ENCODE measurements at regions not wholly inside any gene's neighbourhood (a gene's known extent, or its start where the extent isn't known, plus 50 kb on each side); places are given as distances from the start of the nearest gene placed in this dataset.

- Histone ChIP-seq H3K79me2 (ENCODE audit: control insufficient read depth, insufficient read depth, low read length, unreplicated experiment) (no peaks in the 10 kb centered on the region), H3K4me3 (ENCODE audit: low read depth, low read length) (no peak overlapping the region), H3K27ac (ENCODE audit: low read depth, low read length) (no peak overlapping the region), H3K27me3 (ENCODE audit: insufficient read depth, low read length) (no peaks in the 10 kb centered on the region), H2AFZ (ENCODE audit: low read length, unreplicated experiment) (no peak overlapping the region), H3K4me1 (ENCODE audit: control insufficient read depth, insufficient read depth, low read length, unreplicated experiment) (peaks cover 3% of the 10 kb centered on the region), H3K36me3 (ENCODE audit: insufficient read depth, low read length) (no peaks in the 10 kb centered on the region)
Measured at GRCh38 chr12:92223481-92223880, 77.8 kb upstream of the BTG1 start.

GRCh38 chr12:92221656-92222315 lies 76.1 kb upstream of the BTG1 start:
- no peak overlapping the region for H3K27ac ChIP-seq (ENCODE audit: low read depth, low read length)
- H3K4me3 ChIP-seq (ENCODE audit: low read depth, low read length), result no peak overlapping the region
- H3K27me3 ChIP-seq (ENCODE audit: insufficient read depth, low read length), result no peaks in the 10 kb centered on the region
- no peaks in the 10 kb centered on the region for H3K36me3 ChIP-seq (ENCODE audit: insufficient read depth, low read length)
- H3K79me2 ChIP-seq (ENCODE audit: control insufficient read depth, insufficient read depth, low read length, unreplicated experiment), result no peaks in the 10 kb centered on the region
- no peak overlapping the region for H2AFZ ChIP-seq (ENCODE audit: low read length, unreplicated experiment)
- H3K4me1 ChIP-seq (ENCODE audit: control insufficient read depth, insufficient read depth, low read length, unreplicated experiment), result peaks cover 3% of the 10 kb centered on the region

GRCh38 chr12:92218394-92219077 lies 72.9 kb upstream of the BTG1 start:
- Histone ChIP-seq H3K79me2 (ENCODE audit: control insufficient read depth, insufficient read depth, low read length, unreplicated experiment) (no peaks in the 10 kb centered on the region), H3K4me3 (ENCODE audit: low read depth, low read length) (no peak overlapping the region), H3K4me1 (ENCODE audit: control insufficient read depth, insufficient read depth, low read length, unreplicated experiment) (no peaks in the 10 kb centered on the region), H3K27ac (ENCODE audit: low read depth, low read length) (no peak overlapping the region), H3K27me3 (ENCODE audit: insufficient read depth, low read length) (no peaks in the 10 kb centered on the region), H2AFZ (ENCODE audit: low read length, unreplicated experiment) (no peak overlapping the region), H3K36me3 (ENCODE audit: insufficient read depth, low read length) (no peaks in the 10 kb centered on the region)

- no peak overlapping the region for H3K4me3 ChIP-seq (ENCODE audit: low read depth, low read length)
- no peaks in the 10 kb centered on the region for H3K36me3 ChIP-seq (ENCODE audit: insufficient read depth, low read length)
Measured at GRCh38 chr12:92216092-92216491, 70.4 kb upstream of the BTG1 start.

GRCh38 chr12:92215358-92215757 lies 69.7 kb upstream of the BTG1 start:
- H3K4me3 ChIP-seq (ENCODE audit: low read depth, low read length), result no peak overlapping the region
- no peak overlapping the region for H2AFZ ChIP-seq (ENCODE audit: low read length, unreplicated experiment)
- H3K27ac ChIP-seq (ENCODE audit: low read depth, low read length), result no peak overlapping the region
- no peaks in the 10 kb centered on the region for H3K36me3 ChIP-seq (ENCODE audit: insufficient read depth, low read length)
- H3K79me2 ChIP-seq (ENCODE audit: control insufficient read depth, insufficient read depth, low read length, unreplicated experiment), result no peaks in the 10 kb centered on the region
- H3K4me1 ChIP-seq (ENCODE audit: control insufficient read depth, insufficient read depth, low read length, unreplicated experiment), result no peaks in the 10 kb centered on the region
- no peaks in the 10 kb centered on the region for H3K27me3 ChIP-seq (ENCODE audit: insufficient read depth, low read length)

More at GRCh38 chr12:92216092-92216491, 70.4 kb upstream of the BTG1 start:
- H2AFZ ChIP-seq (ENCODE audit: low read length, unreplicated experiment), result no peak overlapping the region
- H3K27ac ChIP-seq (ENCODE audit: low read depth, low read length), result no peak overlapping the region
- H3K4me1 ChIP-seq (ENCODE audit: control insufficient read depth, insufficient read depth, low read length, unreplicated experiment), result no peaks in the 10 kb centered on the region
- H3K27me3 ChIP-seq (ENCODE audit: insufficient read depth, low read length), result no peaks in the 10 kb centered on the region
- H3K79me2 ChIP-seq (ENCODE audit: control insufficient read depth, insufficient read depth, low read length, unreplicated experiment), result no peaks in the 10 kb centered on the region

- Histone ChIP-seq H3K79me2 (ENCODE audit: control insufficient read depth, insufficient read depth, low read length, unreplicated experiment) (no peaks in the 10 kb centered on the region), H2AFZ (ENCODE audit: low read length, unreplicated experiment) (no peak overlapping the region), H3K36me3 (ENCODE audit: insufficient read depth, low read length) (no peaks in the 10 kb centered on the region), H3K4me1 (ENCODE audit: control insufficient read depth, insufficient read depth, low read length, unreplicated experiment) (peaks cover 9% of the 10 kb centered on the region), H3K4me3 (ENCODE audit: low read depth, low read length) (no peak overlapping the region), H3K27ac (ENCODE audit: low read depth, low read length) (no peak overlapping the region), H3K27me3 (ENCODE audit: insufficient read depth, low read length) (no peaks in the 10 kb centered on the region)
Measured at GRCh38 chr12:92213166-92213565, 67.5 kb upstream of the BTG1 start.

- Histone ChIP-seq H2AFZ (ENCODE audit: low read length, unreplicated experiment) (no peak overlapping the region), H3K79me2 (ENCODE audit: control insufficient read depth, insufficient read depth, low read length, unreplicated experiment) (no peaks in the 10 kb centered on the region), H3K27me3 (ENCODE audit: insufficient read depth, low read length) (no peaks in the 10 kb centered on the region), H3K4me1 (ENCODE audit: control insufficient read depth, insufficient read depth, low read length, unreplicated experiment) (peaks cover 9% of the 10 kb centered on the region), H3K27ac (ENCODE audit: low read depth, low read length) (no peak overlapping the region), H3K36me3 (ENCODE audit: insufficient read depth, low read length) (no peaks in the 10 kb centered on the region), H3K4me3 (ENCODE audit: low read depth, low read length) (no peak overlapping the region)
Measured at GRCh38 chr12:92210071-92210470, 64.4 kb upstream of the BTG1 start.

GRCh38 chr12:92208613-92209121 lies 63.0 kb upstream of the BTG1 start:
- Histone ChIP-seq H3K27me3 (ENCODE audit: insufficient read depth, low read length) (no peaks in the 10 kb centered on the region), H3K79me2 (ENCODE audit: control insufficient read depth, insufficient read depth, low read length, unreplicated experiment) (no peaks in the 10 kb centered on the region), H3K36me3 (ENCODE audit: insufficient read depth, low read length) (no peaks in the 10 kb centered on the region), H2AFZ (ENCODE audit: low read length, unreplicated experiment) (no peak overlapping the region), H3K4me3 (ENCODE audit: low read depth, low read length) (no peak overlapping the region), H3K4me1 (ENCODE audit: control insufficient read depth, insufficient read depth, low read length, unreplicated experiment) (peaks cover 9% of the 10 kb centered on the region), H3K27ac (ENCODE audit: low read depth, low read length) (no peak overlapping the region)

GRCh38 chr12:92206596-92206995 lies 61.0 kb upstream of the BTG1 start:
- no peak overlapping the region for H3K4me3 ChIP-seq (ENCODE audit: low read depth, low read length)
- H3K36me3 ChIP-seq (ENCODE audit: insufficient read depth, low read length), result no peaks in the 10 kb centered on the region
- peaks cover 9% of the 10 kb centered on the region for H3K4me1 ChIP-seq (ENCODE audit: control insufficient read depth, insufficient read depth, low read length, unreplicated experiment)
- H3K27me3 ChIP-seq (ENCODE audit: insufficient read depth, low read length), result no peaks in the 10 kb centered on the region
- no peak overlapping the region for H3K27ac ChIP-seq (ENCODE audit: low read depth, low read length)
- H3K79me2 ChIP-seq (ENCODE audit: control insufficient read depth, insufficient read depth, low read length, unreplicated experiment), result no peaks in the 10 kb centered on the region
- no peak overlapping the region for H2AFZ ChIP-seq (ENCODE audit: low read length, unreplicated experiment)

- H3K27me3 ChIP-seq (ENCODE audit: insufficient read depth, low read length), result no peaks in the 10 kb centered on the region
- no peaks in the 10 kb centered on the region for H3K79me2 ChIP-seq (ENCODE audit: control insufficient read depth, insufficient read depth, low read length, unreplicated experiment)
- H3K4me3 ChIP-seq (ENCODE audit: low read depth, low read length), result no peak overlapping the region
- no peak overlapping the region for H2AFZ ChIP-seq (ENCODE audit: low read length, unreplicated experiment)
- H3K36me3 ChIP-seq (ENCODE audit: insufficient read depth, low read length), result no peaks in the 10 kb centered on the region
- peaks cover 9% of the 10 kb centered on the region for H3K4me1 ChIP-seq (ENCODE audit: control insufficient read depth, insufficient read depth, low read length, unreplicated experiment)
- no peak overlapping the region for H3K27ac ChIP-seq (ENCODE audit: low read depth, low read length)
Measured at GRCh38 chr12:92206011-92206410, 60.4 kb upstream of the BTG1 start.
